HCT116 (cell line): ENCODE measurements at regions not wholly inside any gene's neighbourhood (a gene's known extent, or its start where the extent isn't known, plus 50 kb on each side); places are given as distances from the start of the nearest gene placed in this dataset.

ENCODE experiments used
- ATAC-seq: fragments of 200-7000 bp; cut with Tn5 transposase; 2 replicates; pipeline ENCODE4 v1.9.1; 2020; ENCODE audit warnings: mild to moderate bottlenecking, moderate library complexity
- BruUV-seq: library from RNA; stranded (reverse); fragments of 400-500 nt; replicated peaks from 2 replicates; lab custom pipeline; 2021; lab: Mats Ljungman, UMichigan
- CTCF ChIA-PET: fragments of 300-600 bp; sonication (Branson Sonifier 250); formaldehyde crosslinking; loops from one replicate; lab custom pipeline; 2021; ENCODE audit warnings: antibody characterized with exemption; lab: Charles Lee
- POLR2A ChIA-PET: fragments of 300-600, 350-600 bp; sonication (Branson Sonifier 250); formaldehyde crosslinking; loops from one replicate; lab custom pipeline; 2021; ENCODE audit warnings: antibody characterized with exemption; lab: Charles Lee
- RAD21 ChIA-PET, 2 experiments: fragments of 300-600 bp; sonication (Branson Sonifier 250); formaldehyde crosslinking; loops; one replicate each; lab custom pipeline; 2023; ENCODE audit warnings: low total read pairs in 2 of 2; ENCODE audit not compliant: uncharacterized antibody in 2 of 2, unreplicated experiment in 2 of 2, low non-redundant PET in 1 of 2; lab: Charles Lee
- DNase-seq: peaks from one replicate; pipeline ENCODE4 v3.0.0-alpha.2; 2010; ENCODE audit warnings: low read depth, low spot score
- H2AFZ ChIP-seq: fragments of 200-600 bp; shearing (Covaris generic), sonication (generic); 2 replicates; pipeline ENCODE4 v1.6.1; 2017; ENCODE audit warnings: low read depth, mixed run types, mixed read lengths, antibody characterized with exemption, low read length; ENCODE audit not compliant: poor library complexity, severe bottlenecking
- H3K27ac ChIP-seq: 2 replicates; pipeline ENCODE4 v1.5.1; 2012; ENCODE audit warnings: low read depth, low read length
- H3K27me3 ChIP-seq: fragments of 200-600 bp; sonication (generic); 2 replicates; pipeline ENCODE4 v1.6.1; 2016; ENCODE audit warnings: mixed run types, low read length, mixed read lengths; ENCODE audit not compliant: insufficient read depth
- H3K36me3 ChIP-seq, 2 experiments: fragments of 200-500 bp in 1 of 2; fragments of 200-600 bp in 1 of 2; sonication (Bioruptor generic) in 1 of 2; sonication (generic) in 1 of 2; 2 replicates each; pipeline versions ENCODE4 v1.5.1 to v1.6.1; 2014 to 2016; ENCODE audit warnings: low read length in 2 of 2, inconsistent platforms in 1 of 2, mixed read lengths in 1 of 2, mixed run types in 1 of 2; ENCODE audit not compliant: insufficient read depth in 2 of 2, control insufficient read depth in 1 of 2
- H3K4me1 ChIP-seq, 2 experiments: fragments of 200-600 bp in 1 of 2; sonication (generic) in 1 of 2; 2 replicates each; pipeline versions ENCODE4 v1.5.1 to v1.6.1; 2012 to 2017; ENCODE audit warnings: low read length in 2 of 2, inconsistent platforms in 1 of 2, mild to moderate bottlenecking in 1 of 2, mixed read lengths in 1 of 2, mixed run types in 1 of 2, moderate library complexity in 1 of 2; ENCODE audit not compliant: insufficient read depth in 2 of 2, control insufficient read depth in 1 of 2
- H3K4me2 ChIP-seq: fragments of 200-600 bp; sonication (generic); 2 replicates; pipeline ENCODE4 v1.6.1; 2017; ENCODE audit warnings: mixed run types, low read length, mixed read lengths
- H3K4me3 ChIP-seq, 2 experiments: fragments of 200-600 bp in 1 of 2; sonication (generic) in 1 of 2; replicated peaks in 1 of 2; 2 replicates each; pipeline ENCODE4 v1.5.1; 2011 to 2016; ENCODE audit warnings: low read length in 2 of 2, control low read depth in 1 of 2, low read depth in 1 of 2, mild to moderate bottlenecking in 1 of 2, mixed read lengths in 1 of 2, mixed run types in 1 of 2
- H3K79me2 ChIP-seq: fragments of 200-600 bp; sonication (generic); 2 replicates; pipeline ENCODE4 v1.6.1; 2017; ENCODE audit warnings: mild to moderate bottlenecking, mixed run types, low read length, moderate library complexity, mixed read lengths; ENCODE audit not compliant: insufficient read depth
- H3K9ac ChIP-seq: fragments of 200-600 bp; sonication (generic); 2 replicates; pipeline ENCODE4 v1.6.1; 2016; ENCODE audit warnings: low read length, mixed read lengths
- H3K9me2 ChIP-seq: fragments of 200-600 bp; sonication (generic), shearing (Covaris generic); 2 replicates; pipeline ENCODE4 v1.6.1; 2017; ENCODE audit warnings: mixed run types, mild to moderate bottlenecking, moderate library complexity; ENCODE audit not compliant: insufficient read depth
- H3K9me3 ChIP-seq, 2 experiments: fragments of 200-500 bp in 1 of 2; fragments of 200-600 bp in 1 of 2; sonication (Bioruptor generic) in 1 of 2; sonication (generic) in 1 of 2; 2 replicates each; pipeline ENCODE4 v1.6.1; 2014 to 2017; ENCODE audit warnings: low read length in 2 of 2, mixed read lengths in 2 of 2, inconsistent platforms in 1 of 2, low read depth in 1 of 2, mild to moderate bottlenecking in 1 of 2, mixed run types in 1 of 2, moderate library complexity in 1 of 2; ENCODE audit not compliant: control insufficient read depth in 1 of 2, insufficient read depth in 1 of 2
- H4K20me1 ChIP-seq: fragments of 200-600 bp; sonication (generic), shearing (Covaris generic); 2 replicates; pipeline ENCODE4 v1.6.1; 2017; ENCODE audit warnings: mixed run types, mild to moderate bottlenecking, moderate library complexity; ENCODE audit not compliant: insufficient read depth
- CEBPB ChIP-seq: IDR thresholded peaks from 2 replicates; pipeline ENCODE4 v1.6.1; 2012; ENCODE audit warnings: low read depth
- EGR1 ChIP-seq: IDR thresholded peaks from 2 replicates; pipeline ENCODE4 v1.6.1; 2012; ENCODE audit warnings: low read depth
- POLR2A ChIP-seq: IDR thresholded peaks from 2 replicates; pipeline ENCODE4 v1.7.0; 2011; ENCODE audit warnings: borderline replicate concordance; ENCODE audit not compliant: insufficient read depth, insufficient read length; ENCODE audit errors: extremely low read depth
- RAD21 ChIP-seq: IDR thresholded peaks from 2 replicates; pipeline ENCODE4 v1.6.1; 2012; ENCODE audit warnings: low read depth, mild to moderate bottlenecking
- ZBTB33 ChIP-seq: IDR thresholded peaks from 2 replicates; pipeline ENCODE4 v1.6.1; 2011; ENCODE audit warnings: mild to moderate bottlenecking, low read length, moderate library complexity; ENCODE audit not compliant: insufficient replicate concordance; ENCODE audit errors: extremely low read depth
- ZFX ChIP-seq: fragments of 450-650 bp; IDR thresholded peaks from 2 replicates; pipeline ENCODE4 v1.6.1; 2017
- intact Hi-C: fragments of 100-400 bp; cut with micrococcal nuclease; formaldehyde crosslinking; loops from 2 replicates; pipeline ENCODE4 v1.10.0; 2022
- TF ChIP-seq, protein P1 (sequence below): IDR thresholded peaks from 2 replicates; pipeline ENCODE4 v1.6.1; 2012

GRCh38 chr12:69115951-69116350 lies 123.4 kb upstream of the CPSF6 start:
- intact Hi-C loops: no loop called here
- DNase-seq: no peak
- BruUV-seq: no TSS peak
- TF ChIP-seq ZFX (no peak), ZBTB33 (no peak), POLR2A (no peak), EGR1 (no peak), CEBPB (no peak)
- TF ChIP-seq, protein P1, sequence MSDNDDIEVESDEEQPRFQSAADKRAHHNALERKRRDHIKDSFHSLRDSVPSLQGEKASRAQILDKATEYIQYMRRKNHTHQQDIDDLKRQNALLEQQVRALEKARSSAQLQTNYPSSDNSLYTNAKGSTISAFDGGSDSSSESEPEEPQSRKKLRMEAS: no peak
- CTCF ChIA-PET: no interaction called here
- Histone ChIP-seq H3K4me3 (no peak overlapping the region), H3K9me3 (no peaks in the 10 kb centered on the region), H3K36me3 (no peaks in the 10 kb centered on the region), H3K9ac (no peak overlapping the region), H3K27me3 (no peaks in the 10 kb centered on the region), H3K9me2 (no peaks in the 10 kb centered on the region), H3K27ac (no peak overlapping the region), H3K4me1 (no peaks in the 10 kb centered on the region), H3K79me2 (no peaks in the 10 kb centered on the region), H3K4me2 (no peak overlapping the region), H2AFZ (no peak overlapping the region), H4K20me1 (no peaks in the 10 kb centered on the region)
- POLR2A ChIA-PET: no interaction called here
- RAD21 ChIA-PET: no interaction called here
- ATAC-seq: no peak

- Histone ChIP-seq H3K27ac (no peak overlapping the region), H2AFZ (no peak overlapping the region), H3K9ac (no peak overlapping the region), H3K27me3 (no peaks in the 10 kb centered on the region), H3K36me3 (no peaks in the 10 kb centered on the region), H3K4me3 (no peak overlapping the region), H4K20me1 (no peaks in the 10 kb centered on the region), H3K4me2 (no peak overlapping the region), H3K4me1 (no peaks in the 10 kb centered on the region), H3K79me2 (no peaks in the 10 kb centered on the region), H3K9me3 (no peaks in the 10 kb centered on the region), H3K9me2 (no peaks in the 10 kb centered on the region)
- no peak for ATAC-seq
- ChIA-PET CTCF (no interaction called here), POLR2A (no interaction called here), RAD21 (no interaction called here)
- TF ChIP-seq RAD21: no peak
- no TSS peak for BruUV-seq
- intact Hi-C loops: no loop called here
- no peak for DNase-seq
Measured at GRCh38 chr12:69117566-69118266, 121.7 kb upstream of the CPSF6 start.
